Suppressor macrophage (primary cell): ENCODE measurements at regions not wholly inside any gene's neighbourhood (a gene's known extent, or its start where the extent isn't known, plus 50 kb on each side); places are given as distances from the start of the nearest gene placed in this dataset.

Experiments
- DNase-seq, 4 experiments: peaks; one replicate each; pipeline ENCODE4 v3.0.0-alpha.2; 2020 to 2022

DNA sequence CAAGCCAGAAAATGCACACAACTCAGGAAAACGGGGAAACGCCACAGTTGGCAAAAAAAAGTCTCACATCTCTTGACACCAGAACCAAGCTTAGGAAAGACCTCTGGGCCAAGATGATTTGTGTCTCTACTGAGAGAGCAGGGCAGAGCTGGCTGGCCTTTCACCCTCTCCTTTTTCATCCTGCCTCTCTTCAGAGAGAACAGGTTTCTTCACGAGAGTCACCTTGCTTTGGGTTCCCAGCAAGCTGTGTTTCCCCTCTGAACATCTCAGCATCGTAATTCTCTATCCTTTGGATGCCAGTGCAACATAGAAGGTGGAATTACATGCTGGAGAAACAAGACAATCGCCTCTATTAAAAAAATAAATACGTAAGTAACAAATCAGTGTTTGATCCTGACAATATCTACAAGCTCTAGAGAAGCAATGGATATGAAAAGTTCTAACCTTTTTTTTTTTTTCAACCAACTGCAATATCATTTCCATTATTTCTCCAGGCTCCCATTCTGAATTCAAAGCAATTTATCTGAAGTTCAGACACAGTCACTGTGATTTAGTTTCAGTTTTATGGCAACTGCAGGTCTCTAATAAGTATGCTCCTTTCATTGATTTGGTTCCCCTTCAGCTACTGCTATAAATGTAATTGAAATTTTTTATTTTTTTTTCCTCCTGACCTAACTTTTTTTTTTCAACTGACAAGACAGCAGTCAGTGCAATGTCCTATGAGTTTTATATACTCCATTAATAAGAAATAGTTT, 708.6 kb downstream of the DTWD2 start:
- no peak for DNase-seq

DNA sequence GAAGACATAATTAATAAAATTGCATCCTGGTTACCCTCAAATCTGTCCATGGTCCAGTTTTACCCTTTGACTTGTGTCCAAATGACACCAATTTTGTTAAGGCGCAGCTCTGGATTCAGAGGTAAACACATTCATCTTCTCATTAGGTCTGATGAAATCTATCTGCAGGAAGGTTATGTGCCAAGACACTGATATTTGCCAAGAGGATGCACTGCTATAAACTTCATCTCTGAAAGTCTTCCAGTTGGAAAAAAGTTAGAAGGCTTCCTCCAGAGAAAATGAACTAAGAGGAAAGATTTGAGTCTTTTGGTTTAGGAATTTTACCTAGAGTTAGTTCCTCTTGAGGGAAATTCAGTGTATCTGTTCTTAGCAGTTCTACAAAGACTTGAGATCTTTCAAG, 717.8 kb downstream of the DTWD2 start:
- no peak for DNase-seq

- DNase-seq, result no peak
Measured at GRCh38 chr5:118258223-118258622, 730.1 kb downstream of the DTWD2 start.

DNA sequence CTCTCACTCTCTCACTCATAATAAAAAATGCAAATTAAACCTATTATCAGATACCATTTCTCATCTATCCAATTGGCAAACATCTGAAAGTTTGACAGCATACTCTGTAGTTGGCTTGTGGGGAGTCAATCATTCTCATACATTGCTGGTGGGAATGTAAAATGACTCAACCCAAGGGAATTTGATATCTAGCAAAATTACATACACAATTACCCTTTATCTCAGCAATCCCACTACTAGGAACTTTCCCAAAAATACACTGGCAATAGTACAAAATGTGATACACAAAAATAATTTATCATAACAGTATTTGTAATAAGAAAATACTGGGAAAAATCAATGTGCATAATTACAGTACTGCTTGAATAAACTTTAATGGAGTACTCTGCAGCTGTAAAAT, 731.3 kb downstream of the DTWD2 start:
- DNase-seq, result no peak

DNA sequence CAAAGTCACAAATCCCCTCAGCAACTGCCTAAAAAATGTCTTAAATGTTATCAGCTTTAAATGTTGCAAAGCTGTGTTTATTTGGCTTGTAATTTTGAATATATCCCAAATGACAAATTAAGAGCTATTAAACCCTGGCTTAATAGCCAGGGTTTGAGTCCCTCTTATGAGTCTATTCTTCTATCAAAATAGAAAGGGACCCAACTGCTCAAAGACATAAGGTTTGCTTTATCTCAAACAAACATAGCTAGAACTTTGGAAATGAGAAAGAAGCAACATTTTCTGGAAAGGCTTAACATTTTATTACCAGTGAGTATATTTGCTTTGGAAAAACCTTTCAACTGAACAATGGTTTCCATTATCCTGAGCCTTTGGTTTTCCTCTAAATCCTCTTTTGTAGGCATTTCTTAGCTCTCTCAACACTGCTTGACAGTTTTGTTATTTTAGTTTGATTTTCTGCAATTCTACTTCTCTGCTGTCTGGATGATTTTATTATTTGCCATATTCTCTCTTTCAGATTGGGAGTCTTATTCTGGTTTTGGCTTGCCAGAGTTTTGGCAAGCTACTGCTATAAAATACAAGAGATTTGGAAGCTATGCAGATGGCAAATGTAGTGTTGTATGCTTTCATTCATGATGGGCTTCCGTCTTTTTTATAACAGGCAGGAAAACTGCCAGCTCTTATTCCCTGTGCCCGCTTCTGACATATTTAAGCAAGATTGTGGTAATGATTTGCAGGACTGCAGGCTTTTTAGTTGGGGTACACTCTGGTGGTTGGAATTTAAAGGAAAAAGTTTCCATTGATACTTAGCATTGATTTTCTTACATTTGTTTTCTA, 734.9 kb downstream of the DTWD2 start:
- no peak for DNase-seq

DNA sequence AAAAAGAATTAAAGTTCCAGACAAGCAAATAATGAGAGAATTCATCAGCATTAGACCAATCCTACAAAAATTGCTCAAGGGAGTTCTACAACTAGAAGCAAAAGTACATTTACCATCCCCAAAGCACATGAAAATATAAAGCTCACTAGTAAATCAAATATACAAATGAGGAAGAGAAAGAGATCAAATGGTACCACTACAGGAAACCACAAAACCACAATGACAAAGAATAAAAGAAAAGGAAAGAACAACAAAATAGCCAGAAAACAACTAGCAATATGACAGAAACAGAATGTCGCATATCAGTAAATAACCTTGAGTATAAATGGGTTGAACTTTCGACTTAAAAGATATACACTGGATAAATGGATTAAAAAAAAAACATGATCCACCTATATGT, 739.0 kb downstream of the DTWD2 start:
- no peak for DNase-seq

DNA sequence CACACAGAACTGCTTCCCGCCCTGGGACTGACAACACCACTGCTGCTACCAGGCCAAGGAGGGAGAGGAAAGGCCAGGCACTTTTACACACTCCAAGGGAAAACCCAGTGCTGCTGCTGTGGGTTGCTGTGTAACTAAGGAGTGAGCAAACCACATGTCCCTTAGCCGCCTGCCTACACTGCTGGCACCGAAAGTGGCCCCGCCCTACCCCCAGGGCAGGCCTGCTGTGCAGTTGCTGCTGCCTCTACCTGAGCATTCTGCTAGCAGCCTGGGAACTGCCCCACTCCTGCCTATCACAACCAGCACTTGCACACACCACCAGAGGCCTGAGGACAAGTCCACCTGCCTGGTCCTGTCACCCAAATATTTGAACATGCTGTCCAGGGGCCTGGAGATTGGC, 740.9 kb downstream of the DTWD2 start:
- DNase-seq, result no peak

DNA sequence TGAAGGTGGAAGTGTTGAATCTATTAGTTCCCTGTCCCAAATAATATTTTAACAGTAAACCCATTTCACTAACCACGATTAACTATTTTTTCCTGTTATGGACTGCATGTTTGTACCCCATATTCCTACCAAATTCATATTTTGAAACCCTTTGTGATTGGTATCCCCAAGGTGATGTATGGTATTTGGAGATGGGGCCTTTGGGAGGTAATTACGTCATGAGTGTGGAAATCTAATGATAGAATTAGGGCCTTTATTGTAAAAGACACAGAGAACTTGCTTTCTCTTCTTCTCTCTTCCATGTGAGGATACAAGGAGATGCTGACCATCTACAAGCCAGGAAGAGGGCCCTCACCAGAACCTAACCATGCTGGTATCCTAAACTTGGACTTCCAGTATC, 744.7 kb downstream of the DTWD2 start:
- DNase-seq, result no peak

- no peak for DNase-seq
Measured at GRCh38 chr5:118243068-118243467, 745.3 kb downstream of the DTWD2 start.

DNA sequence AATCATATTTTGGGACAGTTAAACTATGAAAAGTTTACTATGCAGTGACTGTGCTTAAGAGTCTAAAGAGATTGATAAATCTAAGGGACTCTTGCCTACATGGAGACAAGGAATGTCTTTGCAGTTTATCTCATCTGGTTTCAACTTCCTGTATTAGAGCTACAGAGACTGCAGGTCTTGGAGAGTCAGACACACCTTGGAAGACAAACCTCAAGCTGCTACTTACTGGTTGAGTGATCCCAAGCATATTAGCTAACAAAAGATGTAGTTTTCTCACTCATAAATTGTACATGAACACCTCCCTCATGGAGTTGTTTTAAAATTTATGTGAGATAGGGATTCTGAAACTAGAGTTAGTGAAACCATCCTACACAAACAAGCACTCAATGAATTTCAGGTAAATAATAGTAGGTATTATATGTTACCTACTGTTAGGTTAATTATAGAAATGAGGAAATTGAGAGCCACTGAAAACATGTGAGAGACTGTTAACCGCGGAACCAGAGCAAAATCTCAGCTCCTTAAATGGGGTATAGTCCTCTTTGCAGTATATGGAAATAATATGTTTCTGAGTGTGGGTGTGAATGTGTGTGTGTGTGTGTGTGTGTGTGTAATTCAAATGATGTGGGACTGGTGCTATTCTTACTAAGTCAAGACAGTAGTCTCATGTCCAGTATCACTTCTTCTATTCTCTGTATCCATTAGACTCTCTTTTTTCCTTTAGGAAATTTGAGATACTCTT, 752.1 kb downstream of the DTWD2 start:
- DNase-seq, result no peak

- DNase-seq, result no peak
Measured at GRCh38 chr5:118233606-118234005, 754.7 kb downstream of the DTWD2 start.

DNA sequence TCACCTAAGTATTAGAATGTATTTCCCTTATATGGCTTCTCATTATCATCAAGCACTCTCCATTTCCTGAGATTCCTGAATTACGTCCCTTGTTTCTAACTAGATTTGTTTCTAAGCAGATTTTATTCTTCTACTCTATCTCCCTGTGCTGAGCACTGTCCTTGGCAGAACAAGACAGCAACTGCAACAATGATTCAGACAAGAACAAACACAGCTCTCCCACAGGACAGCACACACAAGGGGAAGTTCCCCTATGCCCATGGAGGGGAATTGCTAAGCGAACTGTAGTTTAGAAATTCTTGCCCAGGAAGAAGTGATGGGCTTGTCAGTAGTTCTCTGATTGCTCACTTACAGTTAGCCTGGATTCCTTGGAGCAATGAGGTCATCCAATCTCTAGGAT, 759.9 kb downstream of the DTWD2 start:
- DNase-seq, result no peak

DNA sequence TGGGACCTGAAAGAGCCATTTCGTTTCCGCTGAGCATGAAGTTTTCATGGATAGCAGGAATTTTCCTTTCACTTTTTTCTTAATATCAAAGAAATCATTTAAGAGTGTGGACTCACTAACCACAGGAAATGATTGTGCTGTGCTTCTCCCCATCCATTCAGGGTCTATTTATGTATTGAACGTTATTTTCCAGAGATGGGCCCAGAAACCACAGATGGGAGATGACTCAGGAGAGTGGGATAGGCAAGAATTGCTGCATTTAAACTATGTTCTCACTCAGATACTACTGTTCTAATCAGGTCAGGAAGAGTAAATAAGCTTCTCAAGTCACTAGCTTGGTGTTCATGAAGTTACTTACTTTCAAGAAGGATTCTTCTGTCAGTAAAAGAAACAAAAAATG, 763.8 kb downstream of the DTWD2 start:
- DNase-seq, result no peak

DNA sequence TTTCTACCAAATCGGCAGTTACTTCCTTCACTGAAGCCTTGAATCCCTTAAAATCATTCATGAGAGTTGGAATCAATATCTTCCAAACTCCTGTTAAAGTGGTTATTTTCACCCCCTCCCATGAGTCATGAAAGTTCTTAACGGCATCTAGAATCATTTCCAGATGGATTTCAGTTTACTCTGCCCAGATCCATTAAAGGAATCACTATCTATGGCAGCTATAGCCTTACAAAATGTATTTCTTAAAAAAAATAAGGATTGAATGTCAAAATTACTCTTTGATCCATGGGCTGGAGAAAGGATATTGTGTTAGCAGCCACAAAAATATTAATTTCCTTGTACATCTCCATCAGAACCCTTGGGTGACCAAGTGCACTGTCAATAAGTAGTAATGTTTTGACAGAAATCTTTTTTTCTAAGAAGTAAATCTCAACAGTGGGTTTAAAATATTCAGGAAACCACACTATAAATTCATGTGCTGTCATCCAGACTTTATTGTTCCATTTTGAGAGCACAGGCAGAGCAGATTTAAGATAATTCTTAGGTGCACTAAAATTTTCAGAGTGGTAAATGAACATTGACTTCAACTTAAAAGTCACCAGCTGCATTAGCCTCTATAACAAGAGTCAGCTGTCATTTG, 767.7 kb downstream of the DTWD2 start:
- no peak for DNase-seq

DNA sequence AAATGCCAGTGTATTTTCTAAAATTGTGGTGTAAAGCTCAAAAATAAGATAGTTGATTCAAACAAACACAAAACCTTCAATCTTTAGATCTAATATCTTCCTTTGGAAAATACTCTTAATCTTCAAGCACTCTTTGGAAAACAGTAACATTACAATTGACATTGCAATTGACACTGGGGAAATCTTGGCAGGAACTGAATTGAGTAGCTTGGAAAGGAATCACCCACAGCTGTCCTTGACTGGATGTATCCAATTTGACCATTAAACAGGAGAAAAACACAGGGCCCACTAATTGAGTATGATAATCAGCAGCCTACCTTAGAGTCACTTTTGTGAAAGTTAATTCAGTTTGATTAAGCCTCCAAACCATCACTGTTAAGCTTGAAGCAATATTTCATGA, 776.7 kb downstream of the DTWD2 start:
- no peak for DNase-seq

GRCh38 chr5:118208031-118208453, 780.3 kb downstream of the DTWD2 start:
- no peak for DNase-seq

GRCh38 chr5:118199801-118200200, 788.5 kb downstream of the DTWD2 start:
- no peak for DNase-seq

- DNase-seq, result no peak
Measured at GRCh38 chr5:118196229-118196628, 792.1 kb downstream of the DTWD2 start.

- no peak for DNase-seq
Measured at GRCh38 chr5:118195211-118195610, 793.1 kb downstream of the DTWD2 start.

DNA sequence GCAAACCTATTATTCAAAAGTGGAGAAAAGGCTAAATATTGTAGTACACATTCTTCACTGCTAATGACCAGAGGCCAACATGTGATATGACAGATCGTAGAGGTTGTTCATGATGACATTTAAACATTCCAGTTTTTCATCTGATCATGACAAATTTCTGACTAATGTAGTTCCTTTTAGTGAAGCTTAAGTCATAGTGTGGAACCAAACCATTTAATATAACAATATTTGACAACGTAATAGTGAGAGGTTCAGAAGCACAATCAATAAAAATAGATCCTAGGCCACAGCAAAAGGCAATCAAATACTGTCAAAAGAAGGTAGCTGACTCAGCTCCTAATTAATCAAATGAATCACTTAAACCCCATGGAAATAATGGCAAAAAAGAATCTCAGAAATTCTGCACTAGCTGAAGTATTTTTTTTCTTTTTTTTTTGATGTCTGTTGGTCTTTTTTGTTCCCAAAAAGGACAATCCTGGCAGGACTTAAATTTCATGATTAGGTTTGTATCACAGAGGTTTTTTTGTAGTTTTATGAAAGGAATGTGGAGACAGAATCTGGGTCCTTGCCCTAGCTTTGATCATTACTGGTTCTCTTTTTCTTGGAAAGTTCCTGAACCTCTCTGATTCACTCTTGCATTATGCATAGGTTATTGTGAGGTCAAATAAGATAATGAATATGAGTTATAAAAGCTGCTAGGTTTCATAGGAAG, 795.0 kb downstream of the DTWD2 start:
- DNase-seq, result no peak

GRCh38 chr5:118185018-118185417, 803.3 kb downstream of the DTWD2 start:
- DNase-seq, result no peak

GRCh38 chr5:118176146-118176545, 812.2 kb downstream of the DTWD2 start:
- DNase-seq, result no peak
